Epithelial cell of esophagus (primary cell): ENCODE measurements at regions not wholly inside any gene's neighbourhood (a gene's known extent, or its start where the extent isn't known, plus 50 kb on each side); places are given as distances from the start of the nearest gene placed in this dataset.

Source experiments
- DNase-seq: peaks from one replicate; pipeline ENCODE4 v3.0.0; 2010; ENCODE audit warnings: low read depth
- H3K4me3 ChIP-seq: 2 replicates; pipeline ENCODE4 v1.5.1; 2011; ENCODE audit warnings: mild to moderate bottlenecking, low read length, control low read depth
- CTCF ChIP-seq: IDR thresholded peaks from 2 replicates; pipeline ENCODE4 v1.5.1; 2011; ENCODE audit warnings: low read depth, mild to moderate bottlenecking, low read length, control low read depth, inconsistent platforms; ENCODE audit not compliant: insufficient read depth; ENCODE audit errors: missing control alignments

GRCh38 chrX:120021927-120022326 lies 55.6 kb downstream of the RHOXF2B start:
- DNase-seq = no peak
- no peak overlapping the region for H3K4me3 ChIP-seq

GRCh38 chrX:120020305-120020704 lies 57.2 kb downstream of the RHOXF2B start:
- DNase-seq = no peak
- TF ChIP-seq CTCF = no peak
- H3K4me3 ChIP-seq = no peak overlapping the region

More at GRCh38 chrX:120021927-120022326, 55.6 kb downstream of the RHOXF2B start:
- TF ChIP-seq CTCF = no peak

GRCh38 chrX:120016068-120016441 lies 61.4 kb downstream of the RHOXF2B start:
- TF ChIP-seq CTCF = no peak
- H3K4me3 ChIP-seq = no peak overlapping the region
- no peak for DNase-seq

GRCh38 chrX:120015145-120016067 lies 62.1 kb downstream of the RHOXF2B start:
- TF ChIP-seq CTCF = no peak
- no peak overlapping the region for H3K4me3 ChIP-seq
- peak; percentile 5 for DNase-seq

GRCh38 chrX:120014354-120015130 lies 62.9 kb downstream of the RHOXF2B start:
- no peak overlapping the region for H3K4me3 ChIP-seq
- no peak for TF ChIP-seq CTCF
- DNase-seq = no peak

- TF ChIP-seq CTCF = no peak
- no peak overlapping the region for H3K4me3 ChIP-seq
- DNase-seq = no peak
Measured at GRCh38 chrX:120001787-120002186, 58.2 kb upstream of the NKAP start.
